ENCODE measurements at regions not wholly inside any gene's neighbourhood (a gene's known extent, or its start where the extent isn't known, plus 50 kb on each side); places are given as distances from the start of the nearest gene placed in this dataset.

- Histone ChIP-seq H3K27me3 (peaks cover 0 to 24% (median 0%) of the 10 kb centered on the region in 4 donors), H3K27ac (no peak overlapping the region), H3K9me3 (no peaks in the 10 kb centered on the region), H3K4me1 (no peaks in the 10 kb centered on the region), H3K36me3 (no peaks in the 10 kb centered on the region), H3K4me3 (no peak overlapping the region)
- DNase-seq, result no peak
- 59 to 70% methylated on average over 9 of the region's 9 CpGs for WGBS, 2 donors
- no peak for TF ChIP-seq CTCF (IDR thresholded peaks at IDR 0.05)
- no peak for TF ChIP-seq POLR2A (IDR thresholded peaks at IDR 0.05)
- intact Hi-C loops (cut with DNase I), result no loop called here
Observed at GRCh38 chr5:174283211-174284005, 237.9 kb downstream of the NSG2 start.

- H3K9me3 ChIP-seq, result peaks cover 0 to 3% (median 0%) of the 10 kb centered on the region in 3 donors
- no peaks in the 10 kb centered on the region for H3K4me1 ChIP-seq
- DNase-seq, result no peak
- no peak overlapping the region for H3K4me3 ChIP-seq
- intact Hi-C loops (cut with DNase I), result no loop called here
- no peaks in the 10 kb centered on the region for H3K36me3 ChIP-seq
- TF ChIP-seq CTCF (IDR thresholded peaks at IDR 0.05), result no peak
- no peak for TF ChIP-seq POLR2A (IDR thresholded peaks at IDR 0.05)
- no peak overlapping the region for H3K27ac ChIP-seq
- 46 to 62% methylated on average over 5 of the region's 5 CpGs for WGBS, 2 donors
- H3K27me3 ChIP-seq, result peaks cover 0 to 24% (median 0%) of the 10 kb centered on the region in 4 donors
Observed at GRCh38 chr5:174284873-174285272, 239.4 kb downstream of the NSG2 start.

GRCh38 chr5:174287761-174288160 lies 242.3 kb downstream of the NSG2 start:
- DNase-seq, result no peak
- WGBS, 2 donors, result 71 to 87% methylated on average over 4 of the region's 4 CpGs
- intact Hi-C loops (cut with DNase I), result no loop called here

DNA sequence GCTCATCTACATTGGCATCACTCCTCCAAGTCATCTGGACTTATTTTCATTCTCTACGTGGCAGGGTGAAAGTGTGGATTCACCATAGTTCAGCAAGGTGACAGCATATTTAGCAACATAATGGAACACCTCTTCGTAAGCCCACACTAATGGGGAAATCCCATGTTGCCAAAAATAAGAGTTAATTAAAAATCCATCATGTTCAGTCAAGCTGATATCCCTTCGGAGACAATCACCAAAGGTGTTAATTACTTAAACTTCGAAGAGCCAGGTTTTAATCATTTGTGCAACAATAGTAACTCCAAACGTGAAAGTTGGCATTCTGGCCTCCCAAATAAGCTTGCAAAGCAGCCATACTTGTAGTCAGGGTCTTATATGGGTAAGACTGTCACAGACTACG lies 242.9 kb downstream of the NSG2 start:
- H3K27me3 ChIP-seq, result peaks cover 0 to 14% (median 0%) of the 10 kb centered on the region in 4 donors
- H3K27ac ChIP-seq, result no peak overlapping the region
- no peaks in the 10 kb centered on the region for H3K36me3 ChIP-seq
- intact Hi-C loops (cut with DNase I), result no loop called here
- H3K4me1 ChIP-seq, result no peaks in the 10 kb centered on the region
- no peak overlapping the region for H3K4me3 ChIP-seq
- no peak for TF ChIP-seq CTCF (IDR thresholded peaks at IDR 0.05)
- no peak for TF ChIP-seq POLR2A (IDR thresholded peaks at IDR 0.05)
- DNase-seq, result no peak
- H3K9me3 ChIP-seq, result peaks cover 0 to 7% (median 0%) of the 10 kb centered on the region in 3 donors
- WGBS, 2 donors, result 67 to 68% methylated on average over 6 of the region's 6 CpGs

More at GRCh38 chr5:174287761-174288160, 242.3 kb downstream of the NSG2 start:
- Histone ChIP-seq H3K9me3 (peaks cover 0 to 7% (median 0%) of the 10 kb centered on the region in 3 donors), H3K4me1 (no peaks in the 10 kb centered on the region), H3K4me3 (no peak overlapping the region), H3K27ac (no peak overlapping the region), H3K27me3 (peaks cover 0 to 21% (median 0%) of the 10 kb centered on the region in 4 donors), H3K36me3 (no peaks in the 10 kb centered on the region)
- no peak for TF ChIP-seq CTCF (IDR thresholded peaks at IDR 0.05)
- no peak for TF ChIP-seq POLR2A (IDR thresholded peaks at IDR 0.05)

DNA sequence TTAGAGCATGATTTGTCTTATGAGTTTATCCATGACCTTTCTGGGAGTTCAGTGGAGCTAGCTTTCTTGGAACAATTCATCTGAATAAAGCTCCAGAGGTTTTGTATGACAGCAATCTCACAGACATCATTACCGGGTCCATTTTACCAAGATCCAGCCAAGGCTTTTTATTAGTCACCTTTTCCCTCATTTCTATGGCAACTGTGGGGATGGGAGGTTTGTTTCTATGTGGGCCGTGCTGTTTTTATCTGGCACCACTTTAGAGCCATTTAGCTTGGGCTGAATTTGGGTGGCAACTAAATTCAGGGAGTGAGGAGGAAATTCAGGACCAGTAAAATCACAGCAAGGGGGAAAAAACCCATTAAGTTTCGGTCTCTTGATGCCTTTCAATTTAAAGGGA lies 245.7 kb downstream of the NSG2 start:
- Histone ChIP-seq H3K27me3 (no peaks in the 10 kb centered on the region), H3K4me1 (no peaks in the 10 kb centered on the region), H3K9me3 (peaks cover 0 to 7% (median 0%) of the 10 kb centered on the region in 3 donors), H3K36me3 (no peaks in the 10 kb centered on the region), H3K27ac (no peak overlapping the region), H3K4me3 (no peak overlapping the region)
- 58 to 69% methylated on average over 3 of the region's 3 CpGs for WGBS, 2 donors
- no peak for DNase-seq
- TF ChIP-seq CTCF (IDR thresholded peaks at IDR 0.05) (no peak), POLR2A (IDR thresholded peaks at IDR 0.05) (no peak)
- intact Hi-C loops (cut with DNase I), result no loop called here
